Kidney (tissue), 13 donors: ENCODE measurements at regions not wholly inside any gene's neighbourhood (a gene's known extent, or its start where the extent isn't known, plus 50 kb on each side); places are given as distances from the start of the nearest gene placed in this dataset.
A peak's percentile ranks its signal among the peaks of the same experiment; 100 is the strongest.

Experiments
- DNase-seq, 5 donors: peaks; one replicate each; pipeline ENCODE4 v3.0.0-alpha.2; 2013 to 2020
- FAIRE-seq: peaks from 2 replicates; lab custom pipeline; 2012; peaks lifted over from hg19 to GRCh38; lab: Jason Lieb, UNC
- H3K27ac ChIP-seq, 2 donors: one replicate each; pipeline ENCODE4 v1.7.0; 2013; ENCODE audit warnings: low read depth in 2 of 2, low read length in 2 of 2, inconsistent platforms in 1 of 2
- H3K27me3 ChIP-seq: one replicate; pipeline ENCODE4 v1.7.1; 2013; ENCODE audit warnings: low read length, inconsistent platforms; ENCODE audit not compliant: control insufficient read depth, insufficient read depth
- H3K36me3 ChIP-seq, 3 donors: one replicate each; pipeline versions ENCODE4 v1.7.0 to v1.7.1; 2013; ENCODE audit warnings: low read length in 3 of 3, control low read depth in 1 of 3, inconsistent platforms in 1 of 3; ENCODE audit not compliant: insufficient read depth in 3 of 3, control insufficient read depth in 2 of 3
- H3K4me1 ChIP-seq, 3 donors: one replicate each; pipeline versions ENCODE4 v1.7.0 to v1.7.1; 2013; ENCODE audit warnings: low read length in 3 of 3, inconsistent platforms in 1 of 3, low read depth in 1 of 3; ENCODE audit not compliant: control insufficient read depth in 2 of 3, insufficient read depth in 2 of 3
- H3K4me3 ChIP-seq, 3 donors: one replicate each; pipeline versions ENCODE4 v1.7.0 to v1.8.1; 2013; ENCODE audit warnings: low read length in 3 of 3, control low read depth in 1 of 3, inconsistent platforms in 1 of 3
- H3K9ac ChIP-seq, 3 donors: one replicate each; pipeline versions ENCODE4 v1.7.0 to v1.7.1; 2013; ENCODE audit warnings: low read length in 3 of 3, control low read depth in 1 of 3, inconsistent platforms in 1 of 3
- H3K9me3 ChIP-seq, 3 donors: one replicate each; pipeline versions ENCODE4 v1.7.0 to v1.7.1; 2013; ENCODE audit warnings: low read length in 3 of 3, control low read depth in 1 of 3, inconsistent platforms in 1 of 3; ENCODE audit not compliant: control insufficient read depth in 2 of 3, insufficient read depth in 1 of 3
- intact Hi-C: fragments of 100-400 bp; cut with DNase I; formaldehyde crosslinking; loops from one replicate; pipeline ENCODE4 v1.11.1; 2022
- TF ChIP-seq, protein P1 (sequence below): IDR thresholded peaks from 3 replicates; pipeline ENCODE4 v1.5.1; 2012; ENCODE audit warnings: mild to moderate bottlenecking, moderate library complexity, borderline replicate concordance; ENCODE audit not compliant: insufficient read depth; ENCODE audit errors: extremely low read depth
- donor health status: control.
- donor health status: control.
- donor health status: control.
- donor health status: control.
- donor health status: control.
- donor health status: DM: yes; HTN: yes; CAD: no.
- donor health status: Normal renal cell carcinoma (clear cell type).

- Histone ChIP-seq H3K4me3 (no peak overlapping the region), H3K36me3 (no peaks in the 10 kb centered on the region), H3K27ac (no peak overlapping the region), H3K27me3 (peaks cover 3% of the 10 kb centered on the region), H3K9me3 (peaks cover 0 to 4% (median 0%) of the 10 kb centered on the region in 3 donors), H3K4me1 (no peaks in the 10 kb centered on the region), H3K9ac (no peak overlapping the region)
- no peak for DNase-seq
- TF ChIP-seq, protein P1, sequence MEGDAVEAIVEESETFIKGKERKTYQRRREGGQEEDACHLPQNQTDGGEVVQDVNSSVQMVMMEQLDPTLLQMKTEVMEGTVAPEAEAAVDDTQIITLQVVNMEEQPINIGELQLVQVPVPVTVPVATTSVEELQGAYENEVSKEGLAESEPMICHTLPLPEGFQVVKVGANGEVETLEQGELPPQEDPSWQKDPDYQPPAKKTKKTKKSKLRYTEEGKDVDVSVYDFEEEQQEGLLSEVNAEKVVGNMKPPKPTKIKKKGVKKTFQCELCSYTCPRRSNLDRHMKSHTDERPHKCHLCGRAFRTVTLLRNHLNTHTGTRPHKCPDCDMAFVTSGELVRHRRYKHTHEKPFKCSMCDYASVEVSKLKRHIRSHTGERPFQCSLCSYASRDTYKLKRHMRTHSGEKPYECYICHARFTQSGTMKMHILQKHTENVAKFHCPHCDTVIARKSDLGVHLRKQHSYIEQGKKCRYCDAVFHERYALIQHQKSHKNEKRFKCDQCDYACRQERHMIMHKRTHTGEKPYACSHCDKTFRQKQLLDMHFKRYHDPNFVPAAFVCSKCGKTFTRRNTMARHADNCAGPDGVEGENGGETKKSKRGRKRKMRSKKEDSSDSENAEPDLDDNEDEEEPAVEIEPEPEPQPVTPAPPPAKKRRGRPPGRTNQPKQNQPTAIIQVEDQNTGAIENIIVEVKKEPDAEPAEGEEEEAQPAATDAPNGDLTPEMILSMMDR = no peak
- FAIRE-seq = no peak
- intact Hi-C loops = loop anchor here (5.0 to 10.0 kb wide), 3 partner anchors 255 to 685 kb away; partner anchors contain the start of gene PIWIL1
These were observed 112.6 kb upstream of the FZD10 start for GRCh38 chr12:130049666-130050065.

GRCh38 chr12:130051900-130052299 lies 110.4 kb upstream of the FZD10 start:
- intact Hi-C loops = loop anchor here (10.0 kb wide), 1 partner anchor 253 kb away; no protein-coding TSS in a partner anchor

DNA sequence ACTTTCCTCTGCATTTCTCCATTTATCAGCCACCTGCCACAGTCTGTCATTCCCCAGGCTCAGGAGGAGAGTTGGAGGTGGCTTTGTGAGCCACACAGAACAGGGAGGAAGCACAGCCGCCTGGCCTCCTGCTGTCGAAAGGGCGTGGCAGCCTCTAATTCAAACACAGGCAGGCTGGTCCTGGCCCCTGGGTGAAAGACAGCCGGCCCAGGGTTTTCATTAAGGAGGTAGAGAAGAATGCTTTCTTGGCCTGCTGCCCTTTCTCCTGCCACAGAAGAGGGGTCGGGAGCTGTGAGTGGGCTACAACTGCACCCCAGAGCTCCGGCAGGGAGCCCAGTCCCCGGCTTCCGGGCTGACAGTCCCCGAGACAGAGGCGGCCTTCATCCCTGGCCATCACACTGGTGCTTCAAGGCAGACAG lies 108.6 kb upstream of the FZD10 start:
- no peak for FAIRE-seq
- Histone ChIP-seq H3K27ac (no peak overlapping the region), H3K27me3 (peaks cover 3% of the 10 kb centered on the region), H3K9me3 (peaks cover 0 to 4% (median 0%) of the 10 kb centered on the region in 3 donors), H3K9ac (no peak overlapping the region), H3K4me1 (no peaks in the 10 kb centered on the region), H3K36me3 (no peaks in the 10 kb centered on the region), H3K4me3 (no peak overlapping the region)
- intact Hi-C loops = loop anchor here (10.0 kb wide), 1 partner anchor 251 kb away; no protein-coding TSS in a partner anchor
- peak in 2 of 5 donors; percentile 25 to 59 for DNase-seq
- TF ChIP-seq, protein P1 = no peak

More at GRCh38 chr12:130051900-130052299, 110.4 kb upstream of the FZD10 start:
- Histone ChIP-seq H3K27me3 (peaks cover 3% of the 10 kb centered on the region), H3K4me3 (no peak overlapping the region), H3K36me3 (no peaks in the 10 kb centered on the region), H3K9me3 (peaks cover 0 to 4% (median 0%) of the 10 kb centered on the region in 3 donors), H3K9ac (no peak overlapping the region), H3K27ac (no peak overlapping the region), H3K4me1 (no peaks in the 10 kb centered on the region)
- DNase-seq (no peak), FAIRE-seq (no peak)
- TF ChIP-seq, protein P1 = no peak

- TF ChIP-seq, protein P1 = no peak
These were observed 107.5 kb upstream of the FZD10 start for GRCh38 chr12:130054803-130055202.

More at GRCh38 chr12:130054803-130055202, 107.5 kb upstream of the FZD10 start:
- peaks cover 3% of the 10 kb centered on the region for H3K27me3 ChIP-seq
- FAIRE-seq = no peak
- no peak overlapping the region for H3K9ac ChIP-seq
- no peak for DNase-seq
- H3K36me3 ChIP-seq = no peaks in the 10 kb centered on the region
- no peaks in the 10 kb centered on the region for H3K4me1 ChIP-seq
- intact Hi-C loops = loop anchor here (10.0 kb wide), 1 partner anchor 250 kb away; no protein-coding TSS in a partner anchor
- no peak overlapping the region for H3K4me3 ChIP-seq
- no peaks in the 10 kb centered on the region for H3K9me3 ChIP-seq
- H3K27ac ChIP-seq = no peak overlapping the region
